CD14-positive monocyte (primary cell): ENCODE measurements at regions not wholly inside any gene's neighbourhood (a gene's known extent, or its start where the extent isn't known, plus 50 kb on each side); places are given as distances from the start of the nearest gene placed in this dataset.

Source experiments
- DNase-seq, 3 donors: peaks; one replicate each; pipeline ENCODE4 v3.0.0-alpha.2; 2011 to 2022
- H2AFZ ChIP-seq: 2 replicates; pipeline ENCODE4 v1.6.0; 2012; ENCODE audit warnings: mild to moderate bottlenecking, low read depth, low read length, inconsistent platforms; ENCODE audit not compliant: insufficient read depth, poor library complexity, severe bottlenecking
- H3K27ac ChIP-seq, 2 donors: 1 replicate in 1 of 2; 2 replicates in 1 of 2; pipeline ENCODE4 v1.5.1; 2012 to 2013; ENCODE audit warnings: low read length in 2 of 2, control low read depth in 1 of 2, inconsistent platforms in 1 of 2, low read depth in 1 of 2, mild to moderate bottlenecking in 1 of 2
- H3K27me3 ChIP-seq, 2 donors: one replicate each; pipeline versions ENCODE4 v1.6.0 to v1.6.1; 2011 to 2013; ENCODE audit warnings: low read length in 2 of 2; ENCODE audit not compliant: control insufficient read depth in 2 of 2, insufficient read depth in 2 of 2
- H3K36me3 ChIP-seq, 2 donors: replicated peaks in 1 of 2; 1 replicate in 1 of 2; 2 replicates in 1 of 2; pipeline versions ENCODE4 v1.5.1 to v1.6.1; 2012 to 2013; ENCODE audit warnings: low read length in 2 of 2, control low read depth in 1 of 2, inconsistent platforms in 1 of 2, mild to moderate bottlenecking in 1 of 2; ENCODE audit not compliant: insufficient read depth in 2 of 2, control insufficient read depth in 1 of 2
- H3K4me1 ChIP-seq, 2 donors: 1 replicate in 1 of 2; 2 replicates in 1 of 2; pipeline versions ENCODE4 v1.5.1 to v1.6.1; 2012 to 2013; ENCODE audit warnings: low read length in 2 of 2, control low read depth in 1 of 2, inconsistent platforms in 1 of 2, mild to moderate bottlenecking in 1 of 2, moderate library complexity in 1 of 2; ENCODE audit not compliant: insufficient read depth in 2 of 2, control insufficient read depth in 1 of 2
- H3K4me2 ChIP-seq: replicated peaks from 2 replicates; pipeline ENCODE3; 2012; ENCODE audit warnings: low read length, moderate library complexity, mild to moderate bottlenecking; ENCODE audit not compliant: poor library complexity, severe bottlenecking; ENCODE audit errors: extremely low read depth
- H3K4me3 ChIP-seq, 3 experiments: fragments of 200-600 bp in 1 of 3; sonication (generic) in 1 of 3; replicated peaks in 1 of 3; 1 replicate in 2 of 3; 2 replicates in 1 of 3; pipeline ENCODE4 v1.5.1; 2011 to 2013; ENCODE audit warnings: low read length in 3 of 3, mild to moderate bottlenecking in 3 of 3, control low read depth in 2 of 3, low read depth in 2 of 3, inconsistent platforms in 1 of 3, moderate library complexity in 1 of 3
- H3K79me2 ChIP-seq: 2 replicates; pipeline ENCODE4 v1.6.0; 2012; ENCODE audit warnings: mild to moderate bottlenecking, control low read depth, inconsistent platforms, low read length, moderate library complexity; ENCODE audit not compliant: insufficient read depth
- H3K9ac ChIP-seq: 2 replicates; pipeline ENCODE4 v1.6.0; 2017; ENCODE audit warnings: low read length, mild to moderate bottlenecking; ENCODE audit not compliant: insufficient read depth, poor library complexity, severe bottlenecking
- H3K9me3 ChIP-seq, 2 donors: replicated peaks in 1 of 2; 1 replicate in 1 of 2; 2 replicates in 1 of 2; pipeline versions ENCODE4 v1.5.1 to v1.6.1; 2012 to 2013; ENCODE audit warnings: low read length in 2 of 2, control low read depth in 1 of 2; ENCODE audit not compliant: control insufficient read depth in 1 of 2, insufficient read depth in 1 of 2
- H4K20me1 ChIP-seq: 2 replicates; pipeline ENCODE4 v1.6.0; 2012; ENCODE audit warnings: mild to moderate bottlenecking, low read length, control low read depth, moderate library complexity; ENCODE audit not compliant: insufficient read depth
- H3K27ac Mint-ChIP-seq, 7 donors: one replicate each; pipeline ENCODE4 v1.8.0; 2020; ENCODE audit warnings: mild to moderate bottlenecking in 7 of 7, mixed read lengths in 7 of 7, moderate library complexity in 6 of 7, inconsistent platforms in 2 of 7
- H3K27me3 Mint-ChIP-seq, 3 donors: one replicate each; pipeline ENCODE4 v1.8.0; 2021 to 2022; ENCODE audit warnings: low read depth in 3 of 3, mild to moderate bottlenecking in 3 of 3, mixed read lengths in 3 of 3, moderate library complexity in 3 of 3, inconsistent platforms in 1 of 3
- H3K36me3 Mint-ChIP-seq, 2 donors: one replicate each; pipeline ENCODE4 v1.8.0; 2020; ENCODE audit warnings: mixed read lengths in 2 of 2, inconsistent platforms in 1 of 2, mild to moderate bottlenecking in 1 of 2
- H3K4me1 Mint-ChIP-seq: one replicate; pipeline ENCODE4 v1.8.0; 2020; ENCODE audit warnings: mild to moderate bottlenecking, mixed read lengths
- H3K4me3 Mint-ChIP-seq, 2 donors: one replicate each; pipeline ENCODE4 v1.8.0; 2020; ENCODE audit warnings: mild to moderate bottlenecking in 2 of 2, mixed read lengths in 2 of 2, moderate library complexity in 1 of 2
- H3K9me3 Mint-ChIP-seq, 7 donors: one replicate each; pipeline ENCODE4 v1.8.0; 2020 to 2022; ENCODE audit warnings: mixed read lengths in 7 of 7, mild to moderate bottlenecking in 6 of 7, moderate library complexity in 6 of 7, inconsistent platforms in 2 of 7
- WGBS: methylation state at CpG from one replicate; pipeline ENCODE4 v1.1.5; 2013; ENCODE audit warnings: missing lambda C conversion rate; ENCODE audit not compliant: insufficient coverage; 5-methylcytosine and 5-hydroxymethylcytosine counted together
- intact Hi-C, 2 donors: fragments of 100-400 bp; cut with micrococcal nuclease; formaldehyde crosslinking; loops; one replicate each; pipeline versions ENCODE4 v1.15.0 to v1.15.1; 2023
- TF ChIP-seq, protein P1 (sequence below): fragments of 200-600 bp; IDR thresholded peaks from one replicate; pipeline ENCODE4 v1.8.0; 2022; ENCODE audit warnings: antibody characterized with exemption, mild to moderate bottlenecking

- no peak overlapping the region for H3K4me3 Mint-ChIP-seq
- peak overlapping the region in 1 of 7 donors; percentile 23 for H3K27ac Mint-ChIP-seq
- Histone ChIP-seq H3K36me3 (no peaks in the 10 kb centered on the region), H3K27me3 (no peaks in the 10 kb centered on the region), H3K9ac (no peak overlapping the region), H4K20me1 (no peaks in the 10 kb centered on the region), H3K79me2 (no peaks in the 10 kb centered on the region), H3K4me3 (no peak overlapping the region), H2AFZ (no peak overlapping the region), H3K9me3 (peaks cover 7 to 19% of the 10 kb centered on the region in 2 donors), H3K4me1 (peaks cover 0 to 7% of the 10 kb centered on the region in 2 donors), H3K27ac (no peak overlapping the region), H3K4me2 (no peak overlapping the region)
- peaks cover 3 to 11% (median 6%) of the 10 kb centered on the region in 3 donors for H3K27me3 Mint-ChIP-seq
- no peaks in the 10 kb centered on the region for H3K36me3 Mint-ChIP-seq
- TF ChIP-seq, protein P1, sequence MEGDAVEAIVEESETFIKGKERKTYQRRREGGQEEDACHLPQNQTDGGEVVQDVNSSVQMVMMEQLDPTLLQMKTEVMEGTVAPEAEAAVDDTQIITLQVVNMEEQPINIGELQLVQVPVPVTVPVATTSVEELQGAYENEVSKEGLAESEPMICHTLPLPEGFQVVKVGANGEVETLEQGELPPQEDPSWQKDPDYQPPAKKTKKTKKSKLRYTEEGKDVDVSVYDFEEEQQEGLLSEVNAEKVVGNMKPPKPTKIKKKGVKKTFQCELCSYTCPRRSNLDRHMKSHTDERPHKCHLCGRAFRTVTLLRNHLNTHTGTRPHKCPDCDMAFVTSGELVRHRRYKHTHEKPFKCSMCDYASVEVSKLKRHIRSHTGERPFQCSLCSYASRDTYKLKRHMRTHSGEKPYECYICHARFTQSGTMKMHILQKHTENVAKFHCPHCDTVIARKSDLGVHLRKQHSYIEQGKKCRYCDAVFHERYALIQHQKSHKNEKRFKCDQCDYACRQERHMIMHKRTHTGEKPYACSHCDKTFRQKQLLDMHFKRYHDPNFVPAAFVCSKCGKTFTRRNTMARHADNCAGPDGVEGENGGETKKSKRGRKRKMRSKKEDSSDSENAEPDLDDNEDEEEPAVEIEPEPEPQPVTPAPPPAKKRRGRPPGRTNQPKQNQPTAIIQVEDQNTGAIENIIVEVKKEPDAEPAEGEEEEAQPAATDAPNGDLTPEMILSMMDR = no peak
- no CpG with 5 or more reads among the region's 15 CpGs for WGBS
- H3K4me1 Mint-ChIP-seq = peaks cover 8% of the 10 kb centered on the region
- no peak for DNase-seq
- intact Hi-C loops = loop anchor here in 1 of 2 donors (10.0 kb wide), 1 partner anchor 84 kb away; no protein-coding TSS in a partner anchor
- H3K9me3 Mint-ChIP-seq = peaks cover 5 to 28% (median 12%) of the 10 kb centered on the region in 7 donors
Observed at GRCh38 chrX:40300286-40300890, 202.6 kb upstream of the BCOR start.

DNA sequence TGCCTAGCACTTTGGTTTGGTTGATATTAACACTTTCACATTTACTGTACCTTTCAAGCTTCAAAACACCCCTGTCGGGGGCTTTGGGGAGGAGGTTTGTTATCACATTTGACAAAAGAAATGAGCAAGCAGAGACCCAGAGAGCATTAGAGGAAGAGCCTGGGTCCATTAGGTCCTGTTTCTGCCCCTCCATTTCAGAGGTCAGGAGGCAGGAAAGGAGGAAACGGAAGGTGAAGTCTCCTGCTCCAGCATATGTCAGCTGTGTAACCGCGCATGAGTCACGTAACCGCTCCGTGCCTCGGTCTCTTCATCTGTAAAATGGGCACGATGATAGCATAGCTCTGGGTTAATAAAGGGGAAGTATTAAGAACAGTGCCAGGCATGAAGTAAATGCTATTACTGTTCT, 201.9 kb upstream of the BCOR start:
- H3K27ac Mint-ChIP-seq = no peak overlapping the region
- peaks cover 3 to 25% (median 11%) of the 10 kb centered on the region in 7 donors for H3K9me3 Mint-ChIP-seq
- intact Hi-C loops = loop anchor here in 1 of 2 donors (10.0 kb wide), 1 partner anchor 85 kb away; no protein-coding TSS in a partner anchor
- peaks cover 7 to 12% of the 10 kb centered on the region in 2 donors for H3K9me3 ChIP-seq
- peak in 2 of 3 donors; percentile 1 to 56 for DNase-seq
- no peak overlapping the region for H3K9ac ChIP-seq
- H3K27ac ChIP-seq = no peak overlapping the region
- no peaks in the 10 kb centered on the region for H3K79me2 ChIP-seq
- H3K4me3 Mint-ChIP-seq = no peak overlapping the region
- H3K36me3 Mint-ChIP-seq = no peaks in the 10 kb centered on the region
- H3K36me3 ChIP-seq = no peaks in the 10 kb centered on the region
- peaks cover 3 to 11% (median 6%) of the 10 kb centered on the region in 3 donors for H3K27me3 Mint-ChIP-seq
- TF ChIP-seq, protein P1 = no peak
- H3K4me3 ChIP-seq = no peak overlapping the region
- no peaks in the 10 kb centered on the region for H4K20me1 ChIP-seq
- H3K4me2 ChIP-seq = no peak overlapping the region
- H3K27me3 ChIP-seq = no peaks in the 10 kb centered on the region
- WGBS = no CpG with 5 or more reads among the region's 9 CpGs
- peaks cover 8% of the 10 kb centered on the region for H3K4me1 Mint-ChIP-seq
- H3K4me1 ChIP-seq = peaks cover 0 to 7% of the 10 kb centered on the region in 2 donors
- no peak overlapping the region for H2AFZ ChIP-seq
